ENCODE measurements at regions not wholly inside any gene's neighbourhood (a gene's known extent, or its start where the extent isn't known, plus 50 kb on each side); places are given as distances from the start of the nearest gene placed in this dataset.

GRCh38 chr6:66210964-66211363 lies 503.9 kb upstream of the EYS start:
- no peak for TF ChIP-seq CTCF (IDR thresholded peaks at IDR 0.05)
- Histone ChIP-seq H3K27me3 (no peaks in the 10 kb centered on the region), H3K27ac (no peak overlapping the region), H3K36me3 (no peaks in the 10 kb centered on the region), H3K4me1 (no peaks in the 10 kb centered on the region), H3K9me3 (no peaks in the 10 kb centered on the region), H3K4me3 (no peak overlapping the region)
- ATAC-seq: no peak
- WGBS, 2 donors: 41 to 42% methylated on average over 3 of the region's 3 CpGs
- intact Hi-C loops (cut with DNase I): no loop called here
- FAIRE-seq: no peak
- DNase-seq: no peak

GRCh38 chr6:66200390-66200789 lies 493.4 kb upstream of the EYS start:
- H3K27ac ChIP-seq: no peak overlapping the region
- no peak for FAIRE-seq
- H3K9me3 ChIP-seq: no peaks in the 10 kb centered on the region
- no peak for ATAC-seq
- H3K36me3 ChIP-seq: no peaks in the 10 kb centered on the region
- H3K27me3 ChIP-seq: no peaks in the 10 kb centered on the region
- H3K4me1 ChIP-seq: no peaks in the 10 kb centered on the region
- TF ChIP-seq CTCF (IDR thresholded peaks at IDR 0.05): no peak
- no peak for DNase-seq
- 55 to 71% methylated on average over 2 of the region's 2 CpGs for WGBS, 2 donors
- no peak overlapping the region for H3K4me3 ChIP-seq
- intact Hi-C loops (cut with DNase I): no loop called here

GRCh38 chr6:66199171-66199570 lies 492.1 kb upstream of the EYS start:
- H3K9me3 ChIP-seq: no peaks in the 10 kb centered on the region
- no peaks in the 10 kb centered on the region for H3K27me3 ChIP-seq
- no peak for ATAC-seq
- no peak for TF ChIP-seq CTCF (IDR thresholded peaks at IDR 0.05)
- no peak for DNase-seq
- no peak overlapping the region for H3K4me3 ChIP-seq
- H3K36me3 ChIP-seq: no peaks in the 10 kb centered on the region
- WGBS, 2 donors: 82 to 91% methylated on average over 2 of the region's 2 CpGs
- H3K27ac ChIP-seq: no peak overlapping the region
- H3K4me1 ChIP-seq: no peaks in the 10 kb centered on the region
- intact Hi-C loops (cut with DNase I): no loop called here
- no peak for FAIRE-seq

GRCh38 chr6:66198062-66198624 lies 491.1 kb upstream of the EYS start:
- no peak for DNase-seq
- Histone ChIP-seq H3K27me3 (no peaks in the 10 kb centered on the region), H3K4me1 (no peaks in the 10 kb centered on the region), H3K36me3 (no peaks in the 10 kb centered on the region), H3K27ac (no peak overlapping the region), H3K9me3 (no peaks in the 10 kb centered on the region), H3K4me3 (no peak overlapping the region)
- TF ChIP-seq CTCF (IDR thresholded peaks at IDR 0.05): no peak
- intact Hi-C loops (cut with DNase I): no loop called here
- no peak for FAIRE-seq
- ATAC-seq: no peak
- 47 to 59% methylated on average over 7 of the region's 7 CpGs for WGBS, 2 donors

- WGBS, 2 donors: 34 to 48% methylated on average over 5 of the region's 5 CpGs
- no peak for ATAC-seq
- Histone ChIP-seq H3K36me3 (no peaks in the 10 kb centered on the region), H3K27ac (no peak overlapping the region), H3K9me3 (no peaks in the 10 kb centered on the region), H3K4me3 (no peak overlapping the region), H3K27me3 (no peaks in the 10 kb centered on the region), H3K4me1 (no peaks in the 10 kb centered on the region)
- FAIRE-seq: no peak
- no peak for TF ChIP-seq CTCF (IDR thresholded peaks at IDR 0.05)
- no peak for DNase-seq
- intact Hi-C loops (cut with DNase I): no loop called here
Observed at GRCh38 chr6:66190858-66191257, 483.8 kb upstream of the EYS start.

Data from pancreas (tissue), 10 donors.